Mesenchymal stem cell (in vitro differentiated cells and primary cell): ENCODE measurements at regions not wholly inside any gene's neighbourhood (a gene's known extent, or its start where the extent isn't known, plus 50 kb on each side); places are given as distances from the start of the nearest gene placed in this dataset.

Source experiments
- DNase-seq: peaks from one replicate; pipeline ENCODE4 v3.0.0-alpha.2; 2013
- H2AFZ ChIP-seq: one replicate; pipeline ENCODE4 v1.6.1; 2013; ENCODE audit warnings: low read depth, mild to moderate bottlenecking, control low read depth, inconsistent platforms, low read length, moderate library complexity
- H2AK5ac ChIP-seq: 2 replicates; pipeline ENCODE4 v1.6.1; 2013; ENCODE audit warnings: low read length, moderate library complexity, mild to moderate bottlenecking, inconsistent platforms; ENCODE audit not compliant: severe bottlenecking
- H2BK120ac ChIP-seq: one replicate; pipeline ENCODE4 v1.6.1; 2013; ENCODE audit warnings: low read depth, mild to moderate bottlenecking, inconsistent platforms, low read length, moderate library complexity
- H2BK12ac ChIP-seq, 2 experiments: one replicate each; pipeline ENCODE4 v1.6.1; 2013; ENCODE audit warnings: inconsistent platforms in 2 of 2, low read length in 2 of 2, mild to moderate bottlenecking in 2 of 2, moderate library complexity in 2 of 2, control low read depth in 1 of 2
- H2BK15ac ChIP-seq: one replicate; pipeline ENCODE4 v1.6.1; 2013; ENCODE audit warnings: mild to moderate bottlenecking, low read depth, inconsistent platforms; ENCODE audit not compliant: poor library complexity, severe bottlenecking
- H2BK5ac ChIP-seq: 2 replicates; pipeline ENCODE4 v1.6.1; 2013; ENCODE audit warnings: low read depth, mild to moderate bottlenecking, low read length, control low read depth, inconsistent platforms; ENCODE audit not compliant: poor library complexity, severe bottlenecking
- H3K14ac ChIP-seq, 2 experiments: one replicate each; pipeline ENCODE4 v1.6.1; 2013; ENCODE audit warnings: inconsistent platforms in 2 of 2, low read length in 2 of 2, control low read depth in 1 of 2, mild to moderate bottlenecking in 1 of 2, moderate library complexity in 1 of 2
- H3K18ac ChIP-seq, 2 experiments: one replicate each; pipeline ENCODE4 v1.6.1; 2013; ENCODE audit warnings: inconsistent platforms in 2 of 2, low read length in 2 of 2, control low read depth in 1 of 2, low read depth in 1 of 2, mild to moderate bottlenecking in 1 of 2
- H3K23ac ChIP-seq, 2 experiments: one replicate each; pipeline ENCODE4 v1.6.1; 2013; ENCODE audit warnings: inconsistent platforms in 2 of 2, low read length in 2 of 2, mild to moderate bottlenecking in 2 of 2, moderate library complexity in 2 of 2, control low read depth in 1 of 2
- H3K27ac ChIP-seq: 2 replicates; pipeline ENCODE4 v1.5.1; 2013; ENCODE audit warnings: mild to moderate bottlenecking, moderate library complexity, low read length, control low read depth, inconsistent platforms; ENCODE audit not compliant: poor library complexity, severe bottlenecking
- H3K27me3 ChIP-seq, 2 experiments: 2 replicates each; pipeline versions ENCODE4 v1.6.1 to v1.7.0; 2013; ENCODE audit warnings: low read length in 2 of 2, mild to moderate bottlenecking in 2 of 2, moderate library complexity in 2 of 2, control low read depth in 1 of 2, inconsistent platforms in 1 of 2; ENCODE audit not compliant: control insufficient read depth in 1 of 2, insufficient read depth in 1 of 2
- H3K36me3 ChIP-seq, 2 experiments: 2 replicates each; pipeline versions ENCODE4 v1.6.1 to v1.7.0; 2013; ENCODE audit warnings: low read length in 2 of 2, control low read depth in 1 of 2, inconsistent platforms in 1 of 2, low read depth in 1 of 2, mild to moderate bottlenecking in 1 of 2; ENCODE audit not compliant: insufficient read depth in 2 of 2, control insufficient read depth in 1 of 2
- H3K4ac ChIP-seq, 2 experiments: one replicate each; pipeline ENCODE4 v1.6.1; 2013; ENCODE audit warnings: inconsistent platforms in 2 of 2, low read length in 2 of 2, mild to moderate bottlenecking in 2 of 2, moderate library complexity in 2 of 2, control low read depth in 1 of 2, low read depth in 1 of 2
- H3K4me1 ChIP-seq: 2 replicates; pipeline ENCODE4 v1.6.1; 2013; ENCODE audit warnings: low read depth, low read length, control low read depth; ENCODE audit not compliant: control insufficient read depth, insufficient read depth
- H3K4me2 ChIP-seq: 2 replicates; pipeline ENCODE4 v1.6.1; 2013; ENCODE audit warnings: low read length, mild to moderate bottlenecking, inconsistent platforms; ENCODE audit not compliant: poor library complexity, severe bottlenecking
- H3K4me3 ChIP-seq, 2 experiments: 2 replicates each; pipeline versions ENCODE4 v1.5.1 to v1.7.0; 2013; ENCODE audit warnings: low read length in 2 of 2, mild to moderate bottlenecking in 2 of 2, control low read depth in 1 of 2, low read depth in 1 of 2; ENCODE audit not compliant: insufficient read depth in 1 of 2
- H3K79me1 ChIP-seq: replicated peaks from 2 replicates; pipeline ENCODE4 v1.6.1; 2013; ENCODE audit warnings: mild to moderate bottlenecking, control low read depth, low read length, inconsistent platforms; ENCODE audit not compliant: poor library complexity, severe bottlenecking
- H3K9ac ChIP-seq: 2 replicates; pipeline ENCODE4 v1.7.0; 2013; ENCODE audit warnings: mild to moderate bottlenecking, low read length, moderate library complexity
- H3K9me3 ChIP-seq: 2 replicates; pipeline ENCODE4 v1.7.0; 2013; ENCODE audit warnings: mild to moderate bottlenecking, low read length; ENCODE audit not compliant: control insufficient read depth
- H4K8ac ChIP-seq: one replicate; pipeline ENCODE4 v1.6.1; 2013; ENCODE audit warnings: inconsistent platforms, mild to moderate bottlenecking, low read length, moderate library complexity
- H4K91ac ChIP-seq: one replicate; pipeline ENCODE4 v1.6.1; 2013; ENCODE audit warnings: mild to moderate bottlenecking, low read length, inconsistent platforms
- WGBS: methylation state at CpG from one replicate; pipeline ENCODE4 v1.1.7; 2013; ENCODE audit warnings: mixed read lengths; 5-methylcytosine and 5-hydroxymethylcytosine counted together

DNA sequence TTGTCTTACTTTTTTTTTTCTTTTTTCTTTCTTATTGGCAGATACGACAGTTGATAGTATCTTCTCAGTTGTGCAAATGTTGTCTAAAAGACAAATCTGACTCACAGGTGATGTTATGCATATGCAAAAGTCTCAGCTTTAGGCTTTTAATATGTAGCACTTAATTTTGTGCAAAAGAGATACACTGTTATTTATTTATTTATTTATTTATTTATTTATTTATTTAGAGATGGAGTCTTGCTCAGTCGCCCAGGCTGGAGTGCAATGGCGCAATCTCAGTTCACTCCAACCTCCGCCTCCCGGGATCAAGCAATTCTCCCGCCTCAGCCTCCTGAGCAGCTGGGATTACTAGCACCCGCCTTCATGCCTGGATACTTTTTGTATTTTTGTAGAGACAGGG lies 383.9 kb upstream of the PCDH9 start:
- Histone ChIP-seq H3K36me3 (no peaks in the 10 kb centered on the region), H3K4me2 (no peak overlapping the region), H3K9me3 (peaks cover 5% of the 10 kb centered on the region), H4K91ac (no peak overlapping the region), H3K27me3 (no peaks in the 10 kb centered on the region), H3K4me1 (no peaks in the 10 kb centered on the region), H3K23ac (no peak overlapping the region), H3K27ac (no peak overlapping the region), H4K8ac (no peak overlapping the region), H3K4me3 (no peak overlapping the region), H3K18ac (no peak overlapping the region), H3K9ac (no peak overlapping the region), H2BK15ac (no peak overlapping the region), H2BK12ac (no peak overlapping the region), H3K14ac (no peak overlapping the region), H2AK5ac (no peak overlapping the region), H2AFZ (no peak overlapping the region), H2BK120ac (no peak overlapping the region), H3K4ac (no peak overlapping the region), H3K79me1 (no peaks in the 10 kb centered on the region), H2BK5ac (no peak overlapping the region)
- no peak for DNase-seq
- WGBS = 96% methylated on average over 6 of the region's 7 CpGs

GRCh38 chr13:67588607-67589006 lies 358.5 kb upstream of the PCDH9 start:
- Histone ChIP-seq H2BK5ac (no peak overlapping the region), H4K91ac (no peak overlapping the region), H3K23ac (no peak overlapping the region), H3K4me1 (no peaks in the 10 kb centered on the region), H3K14ac (no peak overlapping the region), H2BK15ac (no peak overlapping the region), H2BK12ac (no peak overlapping the region), H3K36me3 (no peaks in the 10 kb centered on the region), H3K27me3 (no peaks in the 10 kb centered on the region), H3K9me3 (peaks cover 11% of the 10 kb centered on the region), H3K27ac (no peak overlapping the region), H2AFZ (no peak overlapping the region), H3K4me2 (no peak overlapping the region), H3K4me3 (no peak overlapping the region), H2AK5ac (no peak overlapping the region), H3K79me1 (no peaks in the 10 kb centered on the region), H4K8ac (no peak overlapping the region), H3K4ac (no peak overlapping the region), H2BK120ac (no peak overlapping the region), H3K9ac (no peak overlapping the region), H3K18ac (no peak overlapping the region)
- 85% methylated on average over 4 of the region's 4 CpGs for WGBS
- no peak for DNase-seq

- WGBS = no CpG with 5 or more reads among the region's 1 CpG
Observed at GRCh38 chr13:67577361-67577760, 347.2 kb upstream of the PCDH9 start.

GRCh38 chr13:67574320-67575233 lies 344.4 kb upstream of the PCDH9 start:
- Histone ChIP-seq H3K4me1 (no peaks in the 10 kb centered on the region), H3K23ac (no peak overlapping the region), H3K9me3 (peaks cover 10% of the 10 kb centered on the region), H2BK12ac (no peak overlapping the region), H3K4me3 (no peak overlapping the region), H4K91ac (no peak overlapping the region), H3K18ac (no peak overlapping the region), H2AFZ (no peak overlapping the region), H3K36me3 (no peaks in the 10 kb centered on the region), H4K8ac (no peak overlapping the region), H3K14ac (no peak overlapping the region), H3K4me2 (no peak overlapping the region), H3K27ac (peak overlapping the region; percentile 45), H2BK15ac (no peak overlapping the region), H2BK5ac (no peak overlapping the region), H2AK5ac (no peak overlapping the region), H3K79me1 (no peaks in the 10 kb centered on the region), H3K4ac (no peak overlapping the region), H3K9ac (no peak overlapping the region), H2BK120ac (no peak overlapping the region), H3K27me3 (no peaks in the 10 kb centered on the region)
- peak; percentile 74 for DNase-seq
- 61% methylated on average over 3 of the region's 5 CpGs for WGBS

More at GRCh38 chr13:67577361-67577760, 347.2 kb upstream of the PCDH9 start:
- Histone ChIP-seq H2BK15ac (no peak overlapping the region), H2BK12ac (no peak overlapping the region), H2AFZ (no peak overlapping the region), H3K18ac (no peak overlapping the region), H3K27ac (no peak overlapping the region), H3K4ac (no peak overlapping the region), H3K9ac (no peak overlapping the region), H3K4me2 (no peak overlapping the region), H3K9me3 (peaks cover 10% of the 10 kb centered on the region), H2AK5ac (no peak overlapping the region), H3K23ac (no peak overlapping the region), H3K36me3 (no peaks in the 10 kb centered on the region), H3K27me3 (no peaks in the 10 kb centered on the region), H2BK120ac (no peak overlapping the region), H3K4me1 (no peaks in the 10 kb centered on the region), H4K8ac (no peak overlapping the region), H3K14ac (no peak overlapping the region), H3K4me3 (no peak overlapping the region), H3K79me1 (no peaks in the 10 kb centered on the region), H4K91ac (no peak overlapping the region), H2BK5ac (no peak overlapping the region)
- DNase-seq = no peak
